ENCODE measurements at regions not wholly inside any gene's neighbourhood (a gene's known extent, or its start where the extent isn't known, plus 50 kb on each side); places are given as distances from the start of the nearest gene placed in this dataset.

DNA sequence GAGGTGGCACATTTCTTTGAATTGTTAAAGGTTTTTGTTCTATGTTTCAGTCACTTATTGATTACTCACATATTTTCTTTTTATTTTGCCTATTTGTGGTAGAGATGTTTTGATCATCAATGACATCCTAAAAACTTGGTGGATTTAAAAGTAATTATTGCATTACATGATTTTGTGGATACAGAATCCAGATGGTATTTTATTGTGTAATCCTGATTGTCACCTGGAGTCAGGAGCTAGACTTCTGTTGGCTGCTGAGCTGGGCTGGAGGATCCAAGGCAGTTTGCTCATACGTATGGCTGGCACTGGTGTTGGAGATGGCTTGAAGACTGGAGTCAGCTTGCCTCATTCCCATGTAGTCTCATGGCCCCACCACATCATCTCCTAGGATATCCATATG is 1009.6 kb upstream of the PCDH7 start:
- TF ChIP-seq POLR2AphosphoS5 (IDR thresholded peaks at IDR 0.05), result no peak
- TF ChIP-seq CTCF (IDR thresholded peaks at IDR 0.05), result no peak
- no peak for TF ChIP-seq POLR2A (IDR thresholded peaks at IDR 0.05)
- TF ChIP-seq EP300 (IDR thresholded peaks at IDR 0.05), result no peak

All from suprapubic skin (tissue), 4 donors.